G401 (cell line): ENCODE measurements at regions not wholly inside any gene's neighbourhood (a gene's known extent, or its start where the extent isn't known, plus 50 kb on each side); places are given as distances from the start of the nearest gene placed in this dataset.

Source experiments
- DNase-seq: peaks from one replicate; pipeline ENCODE4 v3.0.0-alpha.2; 2015; ENCODE audit warnings: low spot score
- in situ Hi-C: cut with HindIII; loops from 2 replicates; pipeline ENCODE4 v1.10.0; 2016; ENCODE audit warnings: low sequenced_read_pairs, mixed read lengths

- no peak for DNase-seq
- in situ Hi-C loops, result no loop called here
Measured at GRCh38 chr5:74289238-74289637, 351.3 kb downstream of the ENC1 start.

DNA sequence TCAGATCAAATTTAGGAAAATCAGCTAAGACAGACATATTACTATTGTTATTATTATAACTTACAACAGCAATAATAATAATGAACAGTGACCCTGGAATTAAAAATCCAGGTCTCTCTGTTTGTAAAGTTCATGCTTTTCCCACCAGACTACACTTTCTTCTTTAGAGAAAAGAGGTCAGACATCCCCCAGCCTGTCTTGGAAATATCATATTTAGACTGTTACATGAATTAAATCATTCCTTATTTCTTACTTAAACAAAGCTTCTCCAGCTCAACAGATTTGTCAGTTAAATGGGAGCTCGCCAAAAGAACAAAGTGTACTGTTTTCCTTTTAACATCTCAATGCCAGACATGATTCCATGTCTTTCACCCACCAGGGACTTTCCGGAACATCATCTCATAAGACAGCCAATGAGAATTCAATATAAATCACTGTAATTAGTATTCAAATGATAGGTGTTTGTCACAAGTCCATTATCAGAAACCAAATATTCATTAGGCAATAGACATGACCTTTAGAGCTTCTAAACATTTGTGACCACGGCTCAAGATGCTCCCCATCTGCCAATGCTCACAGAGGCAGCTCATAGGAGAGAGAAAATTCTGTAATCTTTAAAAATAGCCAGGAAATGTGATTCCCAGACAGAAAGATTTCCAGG is 351.9 kb downstream of the ENC1 start:
- in situ Hi-C loops, result no loop called here

GRCh38 chr5:74288038-74288437 is 352.5 kb downstream of the ENC1 start:
- in situ Hi-C loops, result no loop called here
- DNase-seq, result no peak

More for the DNA sequence above, 351.9 kb downstream of the ENC1 start:
- DNase-seq, result no peak

DNA sequence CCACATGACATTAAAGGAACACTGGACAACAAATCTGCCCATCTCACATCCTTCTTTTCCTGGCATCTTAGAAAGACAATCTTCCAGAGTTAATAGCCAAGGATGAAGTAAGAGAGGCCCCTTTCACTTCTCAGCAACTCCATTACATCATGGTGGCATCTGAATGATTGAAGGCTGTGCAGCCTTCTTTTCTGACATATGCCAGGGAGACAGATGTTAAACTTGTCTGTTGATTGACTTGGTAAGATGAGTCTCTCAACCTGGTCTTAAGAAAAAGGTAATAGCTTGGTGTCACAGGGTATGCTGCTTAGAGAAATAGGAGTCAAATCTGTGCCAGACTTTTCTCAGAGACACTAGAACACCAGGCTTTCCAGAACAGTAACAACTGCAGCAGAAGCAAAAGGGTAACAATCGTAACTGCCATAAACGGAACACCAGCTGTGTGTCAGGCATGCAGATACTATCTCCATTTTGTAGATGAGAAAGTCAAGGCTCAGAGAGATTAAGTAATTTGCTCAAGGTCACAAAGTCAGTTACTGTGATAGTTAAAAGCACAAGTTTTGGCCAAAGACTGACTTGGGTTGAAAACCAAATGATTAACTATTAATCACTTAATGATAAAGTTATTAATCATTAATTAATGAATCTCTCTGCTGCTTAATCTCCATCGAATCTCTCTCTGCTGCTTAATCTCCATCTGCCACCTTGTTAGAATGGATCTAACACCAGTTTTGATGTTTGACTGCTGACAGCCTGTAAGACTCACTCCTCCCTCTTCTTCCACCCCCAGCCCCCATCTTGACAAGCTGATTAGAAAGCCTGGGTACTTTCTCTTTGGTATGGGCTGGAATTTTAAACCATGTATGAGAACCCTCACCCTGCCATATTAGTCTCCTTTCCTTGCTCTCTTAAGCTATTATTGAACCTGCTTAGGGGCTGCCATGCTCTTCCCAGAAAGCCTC is 353.5 kb downstream of the ENC1 start:
- DNase-seq, result no peak
- in situ Hi-C loops, result no loop called here

DNA sequence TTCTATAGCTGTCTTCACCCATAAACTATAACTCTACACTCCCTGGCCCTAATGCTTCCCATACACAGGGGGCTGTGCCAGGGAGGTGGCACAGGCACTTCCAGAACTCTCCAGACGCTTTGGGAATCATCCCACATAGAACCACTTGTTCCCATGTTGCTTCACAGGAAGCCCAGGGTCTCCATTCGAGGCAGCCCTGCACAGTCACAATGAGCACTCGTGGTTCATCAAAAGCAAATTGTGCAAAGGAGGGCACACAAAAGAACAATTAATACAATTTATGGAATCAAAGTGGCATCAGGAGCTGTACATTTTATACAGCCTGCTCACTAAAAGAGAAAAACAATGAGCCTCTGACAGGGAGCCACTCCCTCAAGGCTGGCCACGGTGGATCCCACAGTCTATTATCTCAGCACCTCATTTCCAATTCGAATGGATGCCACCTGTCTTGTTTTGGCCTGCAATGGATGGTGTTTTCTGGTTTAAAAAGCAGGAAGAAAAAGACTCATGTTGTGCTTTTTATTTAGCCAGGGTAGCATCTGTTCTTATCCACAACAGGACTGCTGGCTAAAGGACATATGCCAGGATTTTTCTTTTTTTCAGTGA is 354.8 kb downstream of the ENC1 start:
- in situ Hi-C loops, result no loop called here
- peak; percentile 9 for DNase-seq

- in situ Hi-C loops, result no loop called here
- DNase-seq, result no peak
Measured at GRCh38 chr5:74282490-74282889, 358.0 kb downstream of the ENC1 start.

DNA sequence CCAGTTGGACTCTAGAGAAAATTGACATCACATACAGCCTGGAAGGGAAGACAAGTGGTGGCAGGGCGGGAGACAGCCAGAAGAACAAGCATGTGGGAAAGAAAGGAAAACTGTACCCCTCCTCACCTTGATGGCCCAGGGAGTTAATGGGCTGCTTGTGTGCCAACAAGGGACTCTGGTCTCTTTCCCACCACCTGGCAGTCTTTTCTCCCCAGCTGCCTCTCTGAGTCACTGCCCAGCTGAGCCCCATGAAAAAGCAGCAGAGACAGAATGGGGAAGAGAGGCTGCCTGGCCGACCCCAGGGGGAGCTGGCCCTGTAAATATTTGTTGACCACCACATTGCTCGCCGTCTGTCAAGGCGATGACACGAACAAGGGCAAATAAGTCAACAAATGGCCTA is 359.4 kb downstream of the ENC1 start:
- no peak for DNase-seq
- in situ Hi-C loops, result no loop called here

GRCh38 chr5:74280306-74280705 is 360.2 kb downstream of the ENC1 start:
- in situ Hi-C loops, result no loop called here
- no peak for DNase-seq

GRCh38 chr5:74279244-74279643 is 361.3 kb downstream of the ENC1 start:
- in situ Hi-C loops, result no loop called here
- no peak for DNase-seq

- in situ Hi-C loops, result no loop called here
Measured at GRCh38 chr5:74277418-74277817, 363.1 kb downstream of the ENC1 start.

GRCh38 chr5:74275171-74275992 is 365.1 kb downstream of the ENC1 start:
- in situ Hi-C loops, result no loop called here

More at GRCh38 chr5:74277418-74277817, 363.1 kb downstream of the ENC1 start:
- no peak for DNase-seq

GRCh38 chr5:74274326-74274725 is 366.2 kb downstream of the ENC1 start:
- DNase-seq, result no peak
- in situ Hi-C loops, result no loop called here

More at GRCh38 chr5:74275171-74275992, 365.1 kb downstream of the ENC1 start:
- DNase-seq, result no peak

DNA sequence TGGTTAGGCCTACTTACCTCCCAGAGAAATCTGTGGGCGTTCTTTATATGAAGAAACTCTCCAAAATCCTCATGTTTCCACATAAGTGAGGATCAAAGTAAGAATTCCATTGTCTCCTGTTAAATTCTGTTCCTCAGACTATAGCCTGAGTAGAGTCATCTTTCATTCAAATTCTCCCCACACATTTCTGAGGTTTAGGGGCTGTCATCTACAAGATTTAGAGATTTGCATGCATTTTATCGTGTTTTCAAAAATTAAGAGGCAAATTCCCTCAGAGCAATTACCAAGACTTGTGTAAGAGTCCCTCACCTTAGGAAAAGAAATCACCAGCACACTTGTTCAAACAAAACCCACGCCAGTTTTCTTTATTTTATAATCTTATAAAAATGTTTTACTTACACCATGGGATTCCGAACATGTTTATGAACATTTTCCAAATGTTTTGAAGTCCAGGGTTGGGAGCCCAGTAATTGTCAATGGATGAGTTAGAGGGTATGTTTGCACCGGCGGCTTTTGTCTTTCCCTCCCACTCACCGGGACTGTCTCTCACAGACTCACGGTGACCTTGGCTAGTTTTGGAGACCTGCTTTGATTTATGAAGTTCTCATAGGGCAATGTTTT is 367.6 kb downstream of the ENC1 start:
- no peak for DNase-seq
- in situ Hi-C loops, result no loop called here

GRCh38 chr5:74272024-74272775 is 368.3 kb downstream of the ENC1 start:
- in situ Hi-C loops, result no loop called here
- no peak for DNase-seq

GRCh38 chr5:74268297-74268696 is 372.2 kb downstream of the ENC1 start:
- in situ Hi-C loops, result no loop called here
- no peak for DNase-seq

- DNase-seq, result no peak
- in situ Hi-C loops, result no loop called here
Measured at GRCh38 chr5:74266836-74267235, 373.7 kb downstream of the ENC1 start.

GRCh38 chr5:74266132-74266531 is 374.4 kb downstream of the ENC1 start:
- no peak for DNase-seq
- in situ Hi-C loops, result no loop called here

DNA sequence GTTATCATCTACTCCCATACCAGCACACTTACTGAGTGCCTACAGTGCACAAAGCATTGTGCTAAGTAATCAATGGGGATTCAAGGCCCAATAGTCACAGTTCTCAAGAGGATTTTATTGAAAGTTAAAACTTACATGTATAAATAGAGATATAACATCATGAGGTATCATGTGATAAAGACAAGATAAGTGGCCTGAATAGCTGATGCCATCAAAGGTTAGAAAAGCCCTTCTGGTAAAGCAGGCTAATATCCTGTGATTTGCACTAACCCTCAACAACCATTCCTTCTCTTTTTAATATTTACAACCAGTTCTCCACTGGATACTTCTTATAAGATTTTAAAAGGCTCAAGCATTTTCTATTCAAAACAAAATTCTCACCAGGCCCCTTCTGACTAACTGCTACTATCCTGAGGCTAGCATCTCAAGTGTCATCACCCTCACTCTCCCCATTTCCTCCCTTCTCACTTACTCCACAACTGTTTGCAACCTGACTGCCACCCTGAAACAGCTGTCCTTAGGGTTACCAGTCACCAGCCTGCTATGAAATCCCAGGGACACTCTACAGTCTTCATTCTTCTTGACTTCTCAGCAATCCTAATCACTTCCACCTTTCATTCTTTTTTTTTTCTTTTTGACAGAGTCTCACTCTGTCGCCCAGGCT is 377.9 kb downstream of the ENC1 start:
- in situ Hi-C loops, result no loop called here
- DNase-seq, result no peak
